ENCODE measurements at regions not wholly inside any gene's neighbourhood (a gene's known extent, or its start where the extent isn't known, plus 50 kb on each side); places are given as distances from the start of the nearest gene placed in this dataset.
A peak's percentile ranks its signal among the peaks of the same experiment; 100 is the strongest.

GRCh38 chr20:22315073-22315472 lies 269.3 kb downstream of the FOXA2 start:
- H3K9me3 ChIP-seq = no peaks in the 10 kb centered on the region
- peaks cover 0 to 4% (median 0%) of the 10 kb centered on the region in 4 donors for H3K4me1 ChIP-seq
- 59 to 71% methylated on average over 2 of the region's 2 CpGs for WGBS, 2 donors
- H3K4me3 ChIP-seq = no peak overlapping the region
- H3K27ac ChIP-seq = no peak overlapping the region
- no peaks in the 10 kb centered on the region for H3K27me3 ChIP-seq
- no peaks in the 10 kb centered on the region for H3K36me3 ChIP-seq
- no peak for TF ChIP-seq EP300 (IDR thresholded peaks at IDR 0.05)
- TF ChIP-seq POLR2A (IDR thresholded peaks at IDR 0.05) = no peak
- no peak for TF ChIP-seq CTCF (IDR thresholded peaks at IDR 0.05)
- no peak for DNase-seq (ENCODE audit: low spot score in 2 of 2)

- H3K9me3 ChIP-seq = no peaks in the 10 kb centered on the region
- H3K36me3 ChIP-seq = no peaks in the 10 kb centered on the region
- H3K27ac ChIP-seq = no peak overlapping the region
- H3K4me3 ChIP-seq = no peak overlapping the region
- TF ChIP-seq POLR2A (IDR thresholded peaks at IDR 0.05) (no peak), CTCF (IDR thresholded peaks at IDR 0.05) (peak; percentile 24 to 53 (median 46))
- WGBS, 2 donors = 1 to 3% methylated on average over 6 of the region's 6 CpGs
- no peaks in the 10 kb centered on the region for H3K27me3 ChIP-seq
- peaks cover 0 to 4% (median 0%) of the 10 kb centered on the region in 4 donors for H3K4me1 ChIP-seq
- peak in 1 of 2 donors; percentile 56 for DNase-seq (ENCODE audit: low spot score in 2 of 2)
Observed at GRCh38 chr20:22312744-22313346, 271.5 kb downstream of the FOXA2 start.

- no peak for TF ChIP-seq CTCF (IDR thresholded peaks at IDR 0.05)
- TF ChIP-seq POLR2A (IDR thresholded peaks at IDR 0.05) = no peak
- no peak for TF ChIP-seq EP300 (IDR thresholded peaks at IDR 0.05)
- no peak overlapping the region for H3K4me3 ChIP-seq
- 52 to 60% methylated on average over 1 of the region's 1 CpG for WGBS, 2 donors
- H3K4me1 ChIP-seq = peaks cover 0 to 4% (median 0%) of the 10 kb centered on the region in 4 donors
- no peaks in the 10 kb centered on the region for H3K36me3 ChIP-seq
- no peaks in the 10 kb centered on the region for H3K27me3 ChIP-seq
- no peaks in the 10 kb centered on the region for H3K9me3 ChIP-seq
- H3K27ac ChIP-seq = no peak overlapping the region
- no peak for DNase-seq (ENCODE audit: low spot score in 2 of 2)
Observed at GRCh38 chr20:22308934-22309333, 275.4 kb downstream of the FOXA2 start.

- TF ChIP-seq POLR2A (IDR thresholded peaks at IDR 0.05) (no peak), EP300 (IDR thresholded peaks at IDR 0.05) (no peak), CTCF (IDR thresholded peaks at IDR 0.05) (no peak)
- Histone ChIP-seq H3K36me3 (no peaks in the 10 kb centered on the region), H3K9me3 (no peaks in the 10 kb centered on the region), H3K27me3 (no peaks in the 10 kb centered on the region), H3K27ac (no peak overlapping the region), H3K4me3 (no peak overlapping the region), H3K4me1 (peaks cover 0 to under 1% (median 0%) of the 10 kb centered on the region in 4 donors)
- WGBS, 2 donors = 25 to 39% methylated on average over 1 of the region's 1 CpG
- no peak for DNase-seq (ENCODE audit: low spot score in 2 of 2)
Observed at GRCh38 chr20:22307409-22307808, 277.0 kb downstream of the FOXA2 start.

GRCh38 chr20:22305381-22305780 lies 279.0 kb downstream of the FOXA2 start:
- H3K9me3 ChIP-seq = no peaks in the 10 kb centered on the region
- no peak overlapping the region for H3K27ac ChIP-seq
- no peaks in the 10 kb centered on the region for H3K4me1 ChIP-seq
- H3K27me3 ChIP-seq = no peaks in the 10 kb centered on the region
- WGBS, 2 donors = 43 to 47% methylated on average over 2 of the region's 2 CpGs
- H3K36me3 ChIP-seq = no peaks in the 10 kb centered on the region
- no peak for DNase-seq (ENCODE audit: low spot score in 2 of 2)
- TF ChIP-seq EP300 (IDR thresholded peaks at IDR 0.05) (no peak), CTCF (IDR thresholded peaks at IDR 0.05) (no peak)
- H3K4me3 ChIP-seq = no peak overlapping the region
